ENCODE measurements at regions not wholly inside any gene's neighbourhood (a gene's known extent, or its start where the extent isn't known, plus 50 kb on each side); places are given as distances from the start of the nearest gene placed in this dataset.

DNA sequence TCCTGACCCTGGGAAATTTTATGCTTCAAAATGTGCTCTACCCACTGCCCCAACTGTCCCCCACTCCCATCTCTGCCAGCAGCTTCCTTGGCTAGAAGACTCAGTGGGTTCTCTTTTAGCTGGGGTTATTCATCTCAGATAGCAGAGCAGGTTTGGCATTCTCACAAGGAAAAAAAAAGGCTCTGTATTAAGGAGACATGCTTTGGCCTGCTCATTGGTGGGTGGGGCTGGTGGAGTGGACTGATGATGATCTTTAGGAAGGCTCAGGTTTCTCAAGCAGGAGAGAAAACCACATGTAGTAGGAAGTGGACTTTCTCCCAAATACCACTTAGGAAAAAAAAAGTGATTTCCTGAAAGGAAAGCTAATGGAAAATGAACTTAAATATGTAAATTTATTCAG is 279.2 kb upstream of the ZNF462 start (continued):
- TF ChIP-seq TEAD4 (IDR thresholded peaks at IDR 0.05; ENCODE audit: low read depth, low read length) = no peak

GRCh38 chr9:106587042-106587441 is 275.9 kb upstream of the ZNF462 start:
- DNase-seq (ENCODE audit: low read depth in 1 of 2, low spot score in 2 of 2) (no peak), FAIRE-seq (no peak)
- H3K18ac ChIP-seq (ENCODE audit: extremely low read depth, low read length) = no peak overlapping the region
- peaks cover 0 to 4% (median 0%) of the 10 kb centered on the region in 4 experiments; a peak in 3 of 7 replicates for H3K4me1 ChIP-seq (replicated peaks in 1 of 4; ENCODE audit: control insufficient read depth in 3 of 4, insufficient read depth in 4 of 4, low read length in 3 of 4)
- no peak overlapping the region for H2BK20ac ChIP-seq (ENCODE audit: low read length)
- no peaks in the 10 kb centered on the region for H3K23me2 ChIP-seq (ENCODE audit: low read depth, low read length)
- POLR2A ChIA-PET (ENCODE audit: partially characterized antibody) = no interaction called here
- H4K5ac ChIP-seq (ENCODE audit: insufficient read length, low read depth, low read length) = no peak overlapping the region
- no peaks in the 10 kb centered on the region for H3K79me1 ChIP-seq (ENCODE audit: low read depth, low read length)
- no peak overlapping the region for H3K9ac ChIP-seq (replicated peaks in 1 of 4; ENCODE audit: extremely low read depth in 1 of 4, low read depth in 3 of 4, low read length in 3 of 4)
- no peak overlapping the region for H3K23ac ChIP-seq (ENCODE audit: insufficient read length)
- H3K36me3 ChIP-seq (ENCODE audit: control insufficient read depth in 2 of 4, insufficient read depth in 4 of 4, low read length in 3 of 4) = no peaks in the 10 kb centered on the region
- no peak overlapping the region for H3K27ac ChIP-seq (ENCODE audit: low read depth, low read length)
- 78% methylated on average over 2 of the region's 2 CpGs; no CpG with 5 or more reads in 1 of the 2 experiments for WGBS, 2 experiments (ENCODE audit: extremely low coverage in 1 of 2, insufficient coverage in 1 of 2, insufficient read length in 1 of 2, insufficient replicate concordance in 2 of 2, low coverage in 1 of 2, low lambda C conversion rate in 2 of 2, missing lambda C conversion rate in 1 of 2)
- no peak overlapping the region for H4K8ac ChIP-seq (ENCODE audit: extremely low read depth, insufficient read depth, low read length)
- no peak overlapping the region for H3K56ac ChIP-seq (replicated peaks; ENCODE audit: insufficient read length, low read depth, low read length)
- no peak overlapping the region for H3K14ac ChIP-seq (ENCODE audit: insufficient read length)
- H4K91ac ChIP-seq (replicated peaks; ENCODE audit: insufficient read length, low read length) = no peak overlapping the region
- TF ChIP-seq POU5F1 (IDR thresholded peaks at IDR 0.05; ENCODE audit: low read depth, low read length) = no peak
- TF ChIP-seq TBP (IDR thresholded peaks at IDR 0.05; ENCODE audit: low read depth, low read length) = no peak
- CTCF ChIA-PET (ENCODE audit: partially characterized antibody) = interaction anchor here (0.6 kb wide), 2 partner anchors 75 to 521 kb away, joined by 3 read pairs; no protein-coding TSS in a partner anchor
- no peak overlapping the region for H3K4me2 ChIP-seq (ENCODE audit: insufficient read depth in 1 of 2, low read depth in 2 of 2, low read length in 2 of 2)
- H3K4ac ChIP-seq (replicated peaks; ENCODE audit: insufficient read length, low read depth, low read length) = no peak overlapping the region
- H2BK15ac ChIP-seq (ENCODE audit: low read length) = no peak overlapping the region
- no peak overlapping the region for H2BK120ac ChIP-seq (replicated peaks; ENCODE audit: low read depth, low read length)
- H2BK12ac ChIP-seq (ENCODE audit: low read depth, low read length) = no peak overlapping the region
- H2AK5ac ChIP-seq (ENCODE audit: low read depth, low read length) = no peak overlapping the region
- no peaks in the 10 kb centered on the region for H3K9me3 ChIP-seq (ENCODE audit: insufficient read depth in 2 of 2, low read depth in 1 of 2, low read length in 1 of 2)
- H4K20me1 ChIP-seq (replicated peaks in 1 of 2; ENCODE audit: control insufficient read depth in 1 of 2, insufficient read depth in 2 of 2, low read length in 2 of 2) = no peaks in the 10 kb centered on the region
- H3K27me3 ChIP-seq (replicated peaks in 1 of 4; ENCODE audit: control insufficient read depth in 3 of 4, extremely low read depth in 1 of 4, insufficient read depth in 3 of 4, low read length in 3 of 4) = no peaks in the 10 kb centered on the region
- H3K4me3 ChIP-seq (ENCODE audit: extremely low read depth in 1 of 4, insufficient read depth in 2 of 4, low read depth in 3 of 4, low read length in 4 of 4) = no peak overlapping the region
- no peak overlapping the region for H2BK5ac ChIP-seq (ENCODE audit: low read depth, low read length)
- H2AFZ ChIP-seq (ENCODE audit: low read length) = no peak overlapping the region
- no peaks in the 10 kb centered on the region for H3K79me2 ChIP-seq (ENCODE audit: control insufficient read depth in 1 of 2, insufficient read depth in 2 of 2, low read length in 2 of 2)

All from H1 (cell line).